Esophagus squamous epithelium (tissue), 4 donors: ENCODE measurements at regions not wholly inside any gene's neighbourhood (a gene's known extent, or its start where the extent isn't known, plus 50 kb on each side); places are given as distances from the start of the nearest gene placed in this dataset.

Experiments
- POLR2A ChIP-seq, 4 donors: fragments of 450-650 bp; IDR thresholded peaks; one replicate each; pipeline ENCODE4 v1.6.1; 2017; ENCODE audit warnings: antibody characterized with exemption in 4 of 4, mild to moderate bottlenecking in 4 of 4, moderate library complexity in 3 of 4
- TF ChIP-seq, protein P1 (sequence below), 6 experiments: fragments of 450-650 bp in 4 of 6; fragments of 200-600 bp in 2 of 6; sonication (generic) in 2 of 6; IDR thresholded peaks; one replicate each; pipeline ENCODE4 v1.5.1; 2016 to 2019; ENCODE audit warnings: antibody characterized with exemption in 6 of 6, mild to moderate bottlenecking in 4 of 6, moderate library complexity in 4 of 6

DNA sequence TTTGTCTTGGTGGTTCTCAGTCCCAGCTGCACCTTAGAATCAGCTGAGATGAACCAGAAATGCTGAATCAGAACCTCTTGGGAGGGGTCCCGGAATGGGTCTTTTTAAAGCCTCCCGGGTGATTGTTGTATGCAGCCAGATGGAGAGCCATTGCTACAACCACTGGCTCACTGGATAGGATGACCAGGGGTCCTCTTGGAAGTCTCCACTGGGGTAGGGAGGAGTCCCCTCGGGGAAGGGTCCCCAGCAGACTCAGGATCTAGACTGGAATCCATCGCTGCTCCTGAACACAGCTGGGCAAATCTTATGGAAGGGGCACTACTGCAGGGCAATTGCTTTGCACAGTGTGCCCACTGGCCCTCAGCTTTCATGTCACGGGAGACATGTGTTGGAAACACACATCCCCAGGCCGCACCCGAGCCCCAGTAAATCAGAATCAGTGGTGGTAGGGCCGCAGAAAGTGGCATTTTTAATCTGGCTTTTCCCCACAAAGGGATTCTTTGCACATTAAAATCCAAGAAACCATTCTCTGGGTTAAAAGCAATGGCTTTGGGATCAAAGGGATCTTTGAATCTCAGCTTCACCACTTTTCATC is 117.3 kb downstream of the IRX5 start:
- TF ChIP-seq, protein P1, sequence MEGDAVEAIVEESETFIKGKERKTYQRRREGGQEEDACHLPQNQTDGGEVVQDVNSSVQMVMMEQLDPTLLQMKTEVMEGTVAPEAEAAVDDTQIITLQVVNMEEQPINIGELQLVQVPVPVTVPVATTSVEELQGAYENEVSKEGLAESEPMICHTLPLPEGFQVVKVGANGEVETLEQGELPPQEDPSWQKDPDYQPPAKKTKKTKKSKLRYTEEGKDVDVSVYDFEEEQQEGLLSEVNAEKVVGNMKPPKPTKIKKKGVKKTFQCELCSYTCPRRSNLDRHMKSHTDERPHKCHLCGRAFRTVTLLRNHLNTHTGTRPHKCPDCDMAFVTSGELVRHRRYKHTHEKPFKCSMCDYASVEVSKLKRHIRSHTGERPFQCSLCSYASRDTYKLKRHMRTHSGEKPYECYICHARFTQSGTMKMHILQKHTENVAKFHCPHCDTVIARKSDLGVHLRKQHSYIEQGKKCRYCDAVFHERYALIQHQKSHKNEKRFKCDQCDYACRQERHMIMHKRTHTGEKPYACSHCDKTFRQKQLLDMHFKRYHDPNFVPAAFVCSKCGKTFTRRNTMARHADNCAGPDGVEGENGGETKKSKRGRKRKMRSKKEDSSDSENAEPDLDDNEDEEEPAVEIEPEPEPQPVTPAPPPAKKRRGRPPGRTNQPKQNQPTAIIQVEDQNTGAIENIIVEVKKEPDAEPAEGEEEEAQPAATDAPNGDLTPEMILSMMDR (IDR thresholded peaks at IDR 0.05) = no peak
- no peak for TF ChIP-seq POLR2A (IDR thresholded peaks at IDR 0.05)
